Large intestine (tissue), 3 donors: ENCODE measurements at regions not wholly inside any gene's neighbourhood (a gene's known extent, or its start where the extent isn't known, plus 50 kb on each side); places are given as distances from the start of the nearest gene placed in this dataset.

Experiments
- DNase-seq, 2 donors: peaks; one replicate each; pipeline versions ENCODE4 v3.0.0 to v3.0.0-alpha.2; 2013
- H3K27ac ChIP-seq: one replicate; pipeline ENCODE4 v1.5.1; 2013; ENCODE audit warnings: low read length
- H3K27me3 ChIP-seq: 2 replicates; pipeline ENCODE4 v1.6.1; 2013; ENCODE audit warnings: low read length; ENCODE audit not compliant: control insufficient read depth, insufficient read depth
- H3K36me3 ChIP-seq: 2 replicates; pipeline ENCODE4 v1.6.1; 2013; ENCODE audit warnings: low read length; ENCODE audit not compliant: control insufficient read depth, insufficient read depth
- H3K4me1 ChIP-seq: one replicate; pipeline ENCODE4 v1.6.1; 2013; ENCODE audit warnings: low read length; ENCODE audit not compliant: control insufficient read depth, insufficient read depth
- H3K4me3 ChIP-seq: one replicate; pipeline ENCODE4 v1.5.1; 2013; ENCODE audit warnings: low read length
- H3K9me3 ChIP-seq: one replicate; pipeline ENCODE4 v1.6.1; 2013; ENCODE audit warnings: mild to moderate bottlenecking, low read depth, low read length, moderate library complexity; ENCODE audit not compliant: control insufficient read depth
- WGBS: methylation state at CpG from one replicate; pipeline ENCODE4 v1.1.5; 2013; ENCODE audit warnings: low lambda C conversion rate; ENCODE audit not compliant: insufficient coverage; 5-methylcytosine and 5-hydroxymethylcytosine counted together

GRCh38 chr10:6353526-6353925 is 150.8 kb downstream of the PFKFB3 start:
- Histone ChIP-seq H3K27ac (no peak overlapping the region), H3K4me3 (no peak overlapping the region), H3K9me3 (peaks cover 5% of the 10 kb centered on the region), H3K4me1 (no peaks in the 10 kb centered on the region), H3K27me3 (no peaks in the 10 kb centered on the region), H3K36me3 (no peaks in the 10 kb centered on the region)
- WGBS = no CpG with 5 or more reads among the region's 1 CpG
- no peak for DNase-seq

GRCh38 chr10:6354168-6354772 is 151.5 kb downstream of the PFKFB3 start:
- WGBS = no CpG with 5 or more reads among the region's 5 CpGs
- Histone ChIP-seq H3K4me1 (no peaks in the 10 kb centered on the region), H3K9me3 (peaks cover 7% of the 10 kb centered on the region), H3K27ac (no peak overlapping the region), H3K27me3 (no peaks in the 10 kb centered on the region), H3K4me3 (no peak overlapping the region), H3K36me3 (no peaks in the 10 kb centered on the region)
- DNase-seq = no peak

GRCh38 chr10:6356280-6356793 is 153.6 kb downstream of the PFKFB3 start:
- no peak overlapping the region for H3K27ac ChIP-seq
- H3K9me3 ChIP-seq = peaks cover 11% of the 10 kb centered on the region
- H3K4me1 ChIP-seq = no peaks in the 10 kb centered on the region
- no peak overlapping the region for H3K4me3 ChIP-seq
- no peak for DNase-seq
- H3K27me3 ChIP-seq = no peaks in the 10 kb centered on the region
- no peaks in the 10 kb centered on the region for H3K36me3 ChIP-seq
- no CpG with 5 or more reads among the region's 1 CpG for WGBS

DNA sequence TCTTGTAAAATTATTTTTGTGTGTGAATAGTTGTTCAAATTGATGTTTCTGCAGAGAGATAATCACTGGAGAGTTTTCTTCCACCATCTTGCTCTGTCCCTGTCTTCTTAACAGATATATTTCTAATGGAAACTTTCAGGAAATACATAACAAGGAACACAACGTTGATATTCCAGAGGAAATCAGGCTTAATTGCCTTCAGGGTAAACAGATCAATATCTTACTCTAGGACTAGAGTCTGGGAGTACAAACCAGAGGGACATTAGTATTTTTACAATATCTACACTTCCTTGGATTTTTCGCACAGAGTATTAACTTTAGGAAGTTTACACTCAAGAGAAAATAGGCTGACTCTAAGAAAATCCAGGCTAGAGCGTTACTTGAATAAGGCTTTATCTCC is 159.1 kb downstream of the PFKFB3 start:
- H3K27me3 ChIP-seq = no peaks in the 10 kb centered on the region
- peaks cover 10% of the 10 kb centered on the region for H3K9me3 ChIP-seq
- no peak overlapping the region for H3K4me3 ChIP-seq
- no peaks in the 10 kb centered on the region for H3K36me3 ChIP-seq
- no peak overlapping the region for H3K27ac ChIP-seq
- peaks cover 4% of the 10 kb centered on the region for H3K4me1 ChIP-seq
- 80% methylated on average over 1 of the region's 3 CpGs for WGBS
- DNase-seq = no peak

- Histone ChIP-seq H3K27ac (no peak overlapping the region), H3K36me3 (no peaks in the 10 kb centered on the region), H3K4me1 (peaks cover 4% of the 10 kb centered on the region), H3K27me3 (no peaks in the 10 kb centered on the region), H3K9me3 (peaks cover 10% of the 10 kb centered on the region), H3K4me3 (no peak overlapping the region)
- no peak for DNase-seq
Observed at GRCh38 chr10:6362879-6363278, 160.1 kb downstream of the PFKFB3 start.

GRCh38 chr10:6363511-6363910 is 160.8 kb downstream of the PFKFB3 start:
- Histone ChIP-seq H3K27me3 (no peaks in the 10 kb centered on the region), H3K36me3 (no peaks in the 10 kb centered on the region), H3K27ac (peak overlapping the region; percentile 55), H3K9me3 (peaks cover 10% of the 10 kb centered on the region), H3K4me1 (peaks cover 4% of the 10 kb centered on the region), H3K4me3 (no peak overlapping the region)
- DNase-seq = peak; percentile 72 to 86
- no CpG with 5 or more reads among the region's 1 CpG for WGBS

GRCh38 chr10:6364283-6364682 is 161.6 kb downstream of the PFKFB3 start:
- Histone ChIP-seq H3K36me3 (no peaks in the 10 kb centered on the region), H3K4me3 (no peak overlapping the region), H3K4me1 (peaks cover 4% of the 10 kb centered on the region), H3K9me3 (peaks cover 7% of the 10 kb centered on the region), H3K27ac (peak overlapping the region; percentile 55), H3K27me3 (no peaks in the 10 kb centered on the region)
- DNase-seq = no peak
- WGBS = no CpG with 5 or more reads among the region's 2 CpGs

DNA sequence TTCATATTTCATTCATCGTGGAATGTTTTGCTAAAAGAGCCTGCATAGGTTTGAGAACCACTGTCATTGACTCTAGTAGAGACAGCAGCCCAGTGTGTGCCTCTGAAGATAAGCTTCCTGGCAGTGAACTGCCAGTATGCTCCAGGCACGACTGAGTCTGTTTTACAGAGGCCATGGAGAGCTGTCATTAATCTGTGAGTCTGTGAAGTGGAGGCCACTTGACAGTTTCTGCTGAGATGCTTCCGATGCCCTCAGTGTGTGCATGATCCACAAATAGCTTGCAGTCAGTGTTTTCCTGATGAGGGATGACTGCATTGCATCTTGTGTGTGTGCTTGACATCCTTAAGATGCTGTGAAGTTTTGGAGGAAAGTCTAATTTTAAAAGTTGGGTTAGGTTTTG is 162.2 kb downstream of the PFKFB3 start:
- Histone ChIP-seq H3K4me3 (no peak overlapping the region), H3K4me1 (peaks cover 4% of the 10 kb centered on the region), H3K27me3 (no peaks in the 10 kb centered on the region), H3K27ac (no peak overlapping the region), H3K9me3 (peaks cover 7% of the 10 kb centered on the region), H3K36me3 (no peaks in the 10 kb centered on the region)
- peak in 1 of 2 donors; percentile 20 for DNase-seq
- WGBS = no CpG with 5 or more reads among the region's 3 CpGs

DNA sequence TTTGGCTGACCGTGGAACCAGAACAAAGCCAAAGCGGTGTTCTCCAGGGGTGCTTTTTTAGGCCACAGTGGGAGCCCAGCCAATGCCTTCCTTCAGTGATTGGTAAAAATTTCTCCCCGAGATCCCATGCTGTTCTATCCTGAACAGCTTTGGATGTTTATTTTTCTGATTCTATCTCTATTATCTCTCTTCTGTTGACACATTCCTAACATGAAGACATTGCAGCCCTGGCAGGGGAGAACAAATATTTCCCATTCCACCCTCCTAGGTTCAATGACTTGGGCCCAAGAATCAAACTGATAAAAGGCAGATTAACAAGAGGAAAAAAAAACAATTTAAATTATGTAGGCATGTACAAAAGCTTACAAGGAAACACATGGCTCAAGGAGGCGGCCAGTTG is 162.7 kb downstream of the PFKFB3 start:
- no peak overlapping the region for H3K27ac ChIP-seq

More for the DNA sequence above, 162.7 kb downstream of the PFKFB3 start:
- no peaks in the 10 kb centered on the region for H3K36me3 ChIP-seq
- no peak for DNase-seq
- WGBS = 20% methylated on average over 2 of the region's 4 CpGs
- H3K9me3 ChIP-seq = peaks cover 7% of the 10 kb centered on the region
- no peak overlapping the region for H3K4me3 ChIP-seq
- H3K4me1 ChIP-seq = peaks cover 4% of the 10 kb centered on the region
- H3K27me3 ChIP-seq = no peaks in the 10 kb centered on the region
